Nucleus accumbens (tissue), 56 donors: ENCODE measurements at regions not wholly inside any gene's neighbourhood (a gene's known extent, or its start where the extent isn't known, plus 50 kb on each side); places are given as distances from the start of the nearest gene placed in this dataset.

Experiments
- DNase-seq, 56 donors: peaks; one replicate each; lab custom pipeline; 2025; lab: John Stamatoyannopoulos, UW

DNA sequence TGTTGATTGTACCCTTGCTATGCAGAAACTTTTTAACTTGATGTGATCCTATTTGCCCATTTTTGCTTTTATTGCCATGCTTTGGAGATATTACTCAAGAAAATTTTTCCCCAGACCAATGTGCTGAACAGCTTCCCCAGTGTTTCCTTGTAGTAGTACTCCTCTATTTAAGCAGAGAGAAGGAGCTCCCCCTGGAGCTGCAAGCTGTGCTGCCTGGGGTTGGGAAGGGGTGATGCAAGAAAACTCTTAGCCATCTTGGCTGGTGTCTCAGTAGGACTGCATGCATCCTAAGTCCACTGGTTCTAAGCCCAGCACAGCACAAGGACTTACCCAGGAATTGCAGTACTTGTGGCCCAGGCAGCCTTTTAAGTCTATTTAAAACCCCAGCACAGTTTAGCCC lies 121.6 kb downstream of the NTMT2 start:
- DNase-seq = no peak

DNA sequence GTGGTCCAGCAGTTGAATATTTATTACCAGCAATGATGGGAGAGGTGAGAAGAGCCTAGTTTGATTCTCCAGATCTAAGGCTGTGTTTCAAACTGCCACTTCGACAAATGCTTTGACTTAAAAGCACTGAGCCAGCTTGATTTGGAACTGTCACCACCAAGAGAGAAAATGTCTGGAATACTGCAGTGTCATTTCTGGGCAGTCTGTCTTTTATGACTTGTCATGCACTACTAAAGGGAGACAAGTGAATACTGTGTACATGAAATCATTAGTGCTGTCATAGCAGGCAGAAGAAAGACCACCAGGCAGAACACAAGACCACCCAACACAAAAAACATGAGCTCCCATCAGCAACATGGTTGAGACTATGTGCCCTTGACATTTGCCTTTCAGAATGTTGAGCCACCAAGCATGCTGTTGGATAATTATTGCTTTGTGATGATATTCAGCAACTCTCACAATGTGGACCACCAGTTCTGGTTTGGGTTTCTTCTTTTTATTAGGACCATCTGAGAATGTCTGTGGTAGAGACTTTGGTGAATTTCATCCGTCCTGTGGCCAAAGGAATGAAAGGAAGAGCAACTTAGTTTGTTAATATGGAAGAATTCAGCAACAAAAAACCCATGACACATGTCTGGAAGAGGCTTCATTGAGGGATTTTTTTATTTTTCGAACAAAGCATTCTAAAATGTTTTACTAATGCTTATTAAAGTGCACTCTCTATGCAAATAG lies 125.8 kb downstream of the NTMT2 start:
- no peak for DNase-seq

DNA sequence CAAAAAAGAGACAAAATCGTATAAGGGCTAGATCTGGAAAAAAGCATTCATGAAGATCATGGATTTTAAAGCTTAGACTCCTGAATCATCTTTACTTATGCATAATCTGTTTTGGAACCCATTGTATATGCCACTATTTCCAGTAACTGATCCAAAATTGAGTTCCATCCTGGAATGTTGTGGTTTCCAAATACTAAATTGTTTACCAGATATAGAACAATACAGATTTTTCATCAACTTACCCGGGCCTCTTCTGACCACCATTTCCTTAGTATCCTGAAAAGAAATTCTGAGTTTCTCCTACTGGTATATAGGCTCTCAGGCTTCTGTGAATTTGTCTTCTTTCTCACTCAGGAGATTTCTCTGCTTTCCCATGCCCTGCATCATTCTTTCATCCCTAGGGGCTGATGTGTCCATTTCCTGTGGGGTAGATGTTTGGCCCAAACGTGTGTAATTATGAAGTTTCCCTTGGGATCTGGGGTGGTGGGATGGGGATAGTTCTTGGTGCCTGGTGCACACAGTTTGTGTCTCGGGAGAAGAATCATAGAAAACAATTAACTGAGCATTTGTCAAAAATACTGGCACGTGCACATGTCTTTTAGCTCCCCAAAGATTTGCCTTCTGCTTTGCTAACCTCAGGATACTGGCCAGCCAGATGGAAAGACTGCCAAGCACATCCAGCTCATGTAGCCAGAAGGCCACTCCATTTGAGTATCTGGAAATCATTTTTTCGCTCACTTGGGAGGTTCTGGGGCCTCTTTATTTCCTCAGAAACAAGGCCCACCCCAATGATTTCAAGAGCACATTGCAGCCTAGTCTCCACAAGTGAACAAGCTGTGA lies 127.8 kb downstream of the NTMT2 start:
- DNase-seq = no peak

DNA sequence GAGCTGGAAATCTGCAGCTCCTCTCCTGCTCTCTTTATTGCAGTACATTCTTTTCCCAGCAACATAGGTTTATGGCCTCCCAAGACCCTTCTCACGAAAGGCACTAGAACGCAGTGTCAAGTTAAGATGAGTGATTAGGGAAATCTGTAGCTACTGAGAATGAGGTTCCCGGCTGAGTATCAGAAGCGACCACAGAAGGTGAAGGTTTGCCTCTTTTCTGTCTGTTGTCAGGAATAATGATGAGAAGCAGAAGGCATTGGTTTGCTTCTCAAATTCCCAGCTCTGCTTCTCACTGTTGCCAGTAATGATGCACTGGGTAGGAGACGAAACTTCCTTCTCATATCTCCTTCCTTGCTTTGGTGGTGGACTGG lies 128.4 kb downstream of the NTMT2 start:
- no peak for DNase-seq

DNA sequence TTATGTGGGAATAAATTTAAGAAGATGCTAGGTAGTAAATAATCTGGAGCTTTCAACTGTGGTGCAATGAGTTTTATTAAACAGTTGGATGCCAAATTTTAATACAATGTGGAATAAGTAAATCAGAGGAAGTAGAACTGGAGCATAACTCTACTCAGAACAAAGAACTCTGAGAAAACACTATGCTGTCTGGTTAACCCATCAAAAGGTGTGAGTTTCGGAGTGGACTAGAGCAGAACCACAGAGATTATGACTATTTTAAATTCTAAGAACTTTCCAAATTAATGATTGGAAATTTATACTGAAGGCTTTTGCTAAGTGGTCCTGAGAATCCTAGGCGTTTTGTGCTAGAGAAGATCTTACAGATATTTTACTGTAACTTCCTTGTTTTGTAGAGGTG lies 132.2 kb downstream of the NTMT2 start:
- DNase-seq = no peak

DNA sequence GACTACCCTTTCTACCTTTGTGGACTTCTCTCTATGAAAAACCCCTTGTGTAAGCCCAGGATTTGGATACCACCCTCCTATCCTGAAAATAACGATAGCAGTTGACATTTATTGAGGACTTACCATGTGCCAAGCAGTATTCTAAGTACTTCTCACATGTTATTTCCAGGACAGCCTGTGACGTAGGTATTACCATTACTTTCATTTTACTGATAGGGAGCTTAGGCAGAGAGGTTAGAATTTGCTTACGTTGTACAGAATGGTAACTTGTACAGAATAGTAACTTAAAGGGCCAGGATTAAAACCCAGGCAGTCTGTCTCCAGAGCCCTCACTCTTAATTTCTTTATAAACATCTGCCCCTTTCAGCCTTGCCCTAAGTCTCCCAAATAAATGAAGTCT lies 138.3 kb downstream of the NTMT2 start:
- DNase-seq = no peak

DNA sequence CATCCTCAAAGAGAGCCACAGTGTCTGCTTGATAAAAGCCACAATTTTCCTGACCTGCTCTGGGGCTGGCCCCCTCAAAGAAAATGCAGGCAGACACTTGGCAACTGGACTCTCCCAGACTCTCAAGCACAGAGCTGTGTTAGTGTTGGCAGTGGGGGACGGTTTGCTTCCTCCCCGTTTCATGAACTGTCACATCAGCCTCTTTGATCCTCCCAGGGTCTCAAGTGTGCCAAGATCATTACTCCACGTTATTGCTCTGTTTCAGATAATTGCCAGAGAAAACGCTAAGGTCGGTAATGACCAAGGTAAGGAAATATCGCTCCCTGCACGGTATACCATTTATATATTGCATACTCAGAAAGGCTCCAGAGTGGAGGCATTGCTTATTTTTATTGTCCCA lies 138.8 kb downstream of the NTMT2 start:
- peak in 2 of 56 donors; percentile 1 to 2 for DNase-seq

DNA sequence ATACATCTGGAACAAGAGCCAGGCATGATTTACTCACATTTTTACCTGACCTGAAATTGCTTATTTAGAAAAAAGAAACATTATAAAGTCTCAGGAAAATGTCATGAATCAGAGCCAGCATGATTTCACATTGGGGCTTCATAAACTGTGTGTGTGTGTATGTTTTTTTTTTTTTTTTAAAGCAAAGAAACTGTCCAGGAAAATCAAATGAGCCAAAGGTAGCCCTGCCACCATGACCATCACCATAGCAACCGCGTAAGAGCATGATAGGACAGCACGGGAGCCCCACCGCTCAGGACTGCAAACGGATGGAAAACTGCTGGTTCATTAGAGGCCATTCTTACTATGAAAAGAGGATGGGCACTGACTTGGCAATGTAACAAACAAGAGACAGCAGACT lies 139.2 kb downstream of the NTMT2 start:
- no peak for DNase-seq

DNA sequence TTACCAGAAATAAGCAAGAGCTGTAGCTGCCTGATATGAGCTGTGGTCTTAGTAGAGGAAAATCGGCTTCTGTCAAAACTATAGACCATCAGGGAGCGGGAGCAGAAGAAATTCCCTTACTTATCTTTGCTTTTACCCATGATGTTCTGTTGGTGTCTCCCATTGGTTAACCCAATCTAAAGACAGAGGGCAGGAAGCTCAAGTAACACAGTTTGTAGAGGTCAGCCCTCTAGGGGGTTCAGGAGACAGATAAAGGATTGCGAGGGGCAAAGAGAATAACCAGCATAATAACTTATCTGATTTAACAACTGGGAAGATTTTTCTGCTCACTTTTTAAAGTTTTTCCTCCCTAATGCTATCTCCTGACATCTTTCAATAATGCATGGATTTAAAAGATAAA lies 142.4 kb downstream of the NTMT2 start:
- no peak for DNase-seq

DNA sequence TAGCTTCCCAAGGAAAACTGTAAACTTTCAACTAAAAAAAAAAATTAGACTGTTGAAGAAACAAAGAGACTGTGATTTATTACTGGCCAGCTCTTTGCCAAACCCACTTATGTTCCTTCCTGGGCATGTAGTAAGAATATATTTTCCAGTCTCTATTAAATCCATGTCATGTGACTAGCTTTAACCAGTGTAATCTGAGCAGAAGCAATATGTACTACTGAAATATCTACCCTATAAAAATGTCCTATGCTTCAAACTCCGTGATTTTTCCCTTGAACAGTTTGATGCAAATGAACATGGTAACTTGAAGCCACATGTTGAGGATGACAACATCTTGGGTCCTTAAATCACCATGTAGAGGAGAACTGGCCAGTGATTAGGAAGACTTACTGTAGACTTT lies 144.5 kb downstream of the NTMT2 start:
- no peak for DNase-seq

DNA sequence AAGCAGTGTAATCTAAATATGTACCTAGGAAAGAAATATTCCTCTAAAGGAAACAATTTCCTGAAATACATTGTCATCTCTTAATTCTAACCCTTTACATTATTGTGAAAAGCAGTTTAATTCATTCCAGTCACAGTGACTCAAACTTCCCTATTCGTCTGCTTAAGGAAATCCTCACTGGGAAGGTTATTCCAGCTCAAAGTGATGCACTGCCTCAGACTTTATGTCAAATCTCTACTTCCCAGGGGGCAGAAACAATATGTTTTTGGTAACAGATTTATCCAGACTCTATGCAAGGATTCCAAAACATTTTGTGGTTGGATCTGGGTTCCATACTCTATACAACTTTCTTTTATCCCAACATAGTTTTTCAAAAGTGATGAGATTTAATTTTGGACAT lies 145.2 kb downstream of the NTMT2 start:
- DNase-seq = no peak

DNA sequence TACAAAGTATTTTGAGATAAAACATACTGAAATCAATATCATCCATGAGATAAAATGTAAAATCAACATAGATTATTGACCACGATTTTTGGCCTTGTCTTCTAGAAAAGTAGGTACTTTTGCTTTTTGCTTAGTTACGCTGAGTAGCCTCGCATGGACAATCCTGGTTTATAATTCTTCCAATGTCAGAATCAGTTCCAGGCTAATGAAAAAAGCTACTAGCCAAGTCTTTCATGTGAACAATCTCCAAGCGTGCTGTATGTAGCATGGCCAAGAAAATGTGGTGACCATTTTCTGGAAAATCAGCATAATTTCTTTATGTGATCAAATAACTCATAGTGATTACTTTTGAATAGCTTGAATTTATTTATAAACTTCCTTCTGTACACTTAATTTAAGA lies 145.8 kb downstream of the NTMT2 start:
- no peak for DNase-seq

DNA sequence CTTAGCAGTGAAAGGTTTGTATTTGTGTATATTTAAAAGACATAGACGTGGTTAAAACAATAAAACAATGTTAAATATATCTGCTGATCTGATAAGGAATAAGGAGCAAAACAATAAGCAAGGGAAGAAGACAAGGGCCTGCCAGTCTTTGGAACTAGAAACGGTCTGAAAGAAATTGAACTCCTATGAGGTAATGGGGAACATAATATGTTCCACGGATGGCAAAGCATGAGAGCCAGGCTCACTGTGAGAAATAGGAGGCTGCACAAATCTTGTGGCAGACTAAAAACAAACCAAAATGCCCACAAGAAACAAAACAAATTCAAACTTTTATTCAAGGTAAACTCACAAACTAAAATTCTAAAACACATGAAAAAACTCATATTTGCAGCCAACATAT lies 150.5 kb downstream of the NTMT2 start:
- no peak for DNase-seq

DNA sequence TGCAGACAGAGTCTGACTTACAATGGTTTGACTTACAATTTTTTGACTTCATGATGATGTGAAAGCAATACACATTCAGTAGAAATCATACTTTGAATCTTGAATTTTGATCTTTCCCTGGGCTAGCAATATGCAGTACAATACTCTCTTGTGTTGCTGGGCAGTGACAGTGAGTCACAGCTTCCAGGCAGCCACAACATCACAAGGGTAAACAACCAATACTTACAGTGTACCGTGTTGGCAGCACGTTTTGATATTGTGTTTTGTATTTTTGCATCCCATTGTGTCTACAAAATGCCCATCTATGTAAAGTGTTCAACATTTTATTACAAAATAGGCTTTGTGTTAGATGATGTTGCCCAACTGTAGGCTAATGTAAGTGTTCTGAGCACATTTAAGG lies 150.9 kb downstream of the NTMT2 start:
- DNase-seq = no peak

DNA sequence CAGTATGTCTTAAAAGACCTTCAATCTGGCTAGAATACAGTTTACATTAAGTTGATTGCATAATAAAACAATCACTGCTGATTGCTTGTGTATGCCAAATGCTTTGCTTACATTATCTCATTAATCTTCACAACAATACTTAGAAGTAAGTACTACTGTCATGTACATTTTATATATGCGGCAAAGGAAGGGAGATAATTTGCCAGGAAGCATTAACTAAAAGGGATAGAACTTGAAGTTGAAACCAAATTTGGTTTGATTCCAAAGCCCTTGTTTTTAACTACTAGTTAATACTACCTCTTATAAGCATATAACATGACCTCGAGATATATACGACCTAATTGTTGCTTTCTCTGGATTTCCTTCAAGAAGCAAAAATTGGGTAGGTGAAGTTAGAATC lies 155.8 kb downstream of the NTMT2 start:
- DNase-seq = no peak

DNA sequence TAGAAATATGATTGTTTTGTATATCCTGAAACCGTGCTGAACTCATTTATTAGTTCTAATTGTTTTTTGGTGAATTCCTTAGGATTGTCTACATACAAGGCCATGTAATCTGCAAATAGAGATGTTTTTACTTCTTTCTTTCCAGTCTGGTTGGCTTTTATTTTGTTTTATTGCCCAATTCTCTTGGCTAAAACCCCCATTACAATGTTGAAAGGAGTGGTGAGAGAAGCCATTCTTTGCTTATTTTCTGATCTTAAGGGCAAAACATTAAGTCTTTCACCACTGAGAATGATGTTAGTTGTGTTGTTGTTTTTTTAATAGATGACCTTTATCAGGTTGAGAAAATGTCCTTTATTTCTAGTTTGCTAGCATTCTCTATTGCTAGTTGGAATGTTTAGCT lies 157.3 kb downstream of the NTMT2 start:
- no peak for DNase-seq

DNA sequence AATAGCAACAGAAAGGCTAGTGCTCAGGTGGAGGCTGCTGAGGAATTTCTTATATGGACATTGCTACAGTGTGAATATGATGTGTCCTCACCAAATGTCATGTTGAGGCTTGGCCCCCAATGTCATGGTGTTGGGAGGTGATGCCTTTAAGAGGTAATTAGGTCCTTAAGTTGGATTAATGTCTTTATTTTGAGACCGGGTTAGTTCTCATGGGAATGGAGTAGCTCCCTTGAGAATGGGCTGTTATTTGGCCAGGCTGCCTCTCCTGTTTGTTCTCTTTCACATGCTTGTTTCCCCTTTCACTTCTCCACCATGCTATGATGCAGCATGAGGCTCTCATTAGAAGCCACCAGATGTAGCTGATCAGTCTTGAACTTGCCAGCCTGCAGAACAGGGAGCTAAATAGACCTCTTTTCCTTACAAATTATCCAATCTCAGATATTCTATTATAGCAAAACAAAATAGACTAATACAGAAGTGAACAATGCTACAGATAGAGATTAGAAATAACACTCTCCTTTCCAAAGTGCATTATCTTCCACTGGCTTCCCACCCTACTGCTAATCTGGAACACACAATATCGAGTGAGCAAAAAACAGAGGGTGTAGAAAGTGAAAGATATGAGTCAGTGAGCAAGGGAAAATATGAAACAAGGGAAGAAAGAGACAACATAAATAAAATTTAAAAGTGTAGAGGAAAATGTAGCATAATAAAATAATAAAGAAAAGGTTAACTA lies 160.2 kb downstream of the NTMT2 start:
- DNase-seq = no peak

DNA sequence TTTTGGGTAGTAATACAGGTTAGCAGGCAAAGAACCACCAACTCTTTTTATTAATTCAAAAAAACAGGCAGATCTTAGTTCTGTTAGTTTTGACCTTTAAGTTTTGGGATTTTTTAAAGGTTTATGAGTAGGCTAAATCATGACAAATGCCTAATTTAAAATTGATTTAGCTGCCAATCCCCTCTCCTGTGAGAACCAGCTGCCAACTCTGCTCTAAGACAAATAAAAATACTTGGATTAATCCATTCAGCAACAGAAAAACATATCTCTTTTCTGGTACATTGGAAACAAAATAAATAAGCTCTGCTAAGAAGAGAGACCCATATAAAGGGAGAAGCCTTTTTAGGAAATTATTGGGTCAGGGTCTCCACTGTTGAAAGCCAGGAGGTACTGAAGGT lies 160.8 kb downstream of the NTMT2 start:
- DNase-seq = no peak

DNA sequence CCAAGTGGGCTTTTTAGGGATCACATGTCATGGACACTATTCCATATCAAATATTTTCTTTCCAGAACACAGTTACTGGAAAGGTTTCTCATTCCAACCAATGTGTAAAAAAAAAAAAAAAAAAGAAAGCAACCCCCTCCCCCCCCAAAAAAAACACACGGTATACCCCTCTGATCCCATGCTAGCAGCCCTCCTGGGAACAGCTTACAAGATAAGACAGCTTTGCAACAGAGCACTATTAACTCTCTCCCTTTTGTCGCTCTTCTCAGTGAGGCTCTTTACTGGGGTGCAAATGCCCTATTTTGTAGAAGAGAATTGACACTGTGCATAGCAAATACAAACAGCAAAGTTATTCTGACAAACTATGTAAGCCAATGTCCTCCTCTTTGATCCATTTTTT lies 161.2 kb downstream of the NTMT2 start:
- no peak for DNase-seq

DNA sequence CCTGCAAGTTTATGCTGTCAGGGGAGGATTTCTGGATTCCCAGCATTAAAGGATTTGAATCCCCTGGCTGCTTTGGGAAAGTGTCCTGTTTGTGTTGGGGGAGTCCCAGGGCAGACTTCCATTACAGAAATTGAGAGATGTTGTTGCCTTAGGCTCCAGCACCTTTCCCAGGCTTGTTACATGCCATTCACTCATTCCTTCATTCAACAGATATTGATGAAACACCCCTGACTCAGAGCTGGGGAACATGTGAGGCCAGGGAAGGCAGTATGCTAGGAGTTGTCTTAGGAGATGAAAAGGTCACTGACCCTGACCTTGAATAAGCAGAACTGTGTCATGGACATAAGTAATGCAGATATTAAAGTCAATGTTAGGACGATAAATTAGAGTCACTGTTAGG lies 161.7 kb downstream of the NTMT2 start:
- DNase-seq = no peak

DNA sequence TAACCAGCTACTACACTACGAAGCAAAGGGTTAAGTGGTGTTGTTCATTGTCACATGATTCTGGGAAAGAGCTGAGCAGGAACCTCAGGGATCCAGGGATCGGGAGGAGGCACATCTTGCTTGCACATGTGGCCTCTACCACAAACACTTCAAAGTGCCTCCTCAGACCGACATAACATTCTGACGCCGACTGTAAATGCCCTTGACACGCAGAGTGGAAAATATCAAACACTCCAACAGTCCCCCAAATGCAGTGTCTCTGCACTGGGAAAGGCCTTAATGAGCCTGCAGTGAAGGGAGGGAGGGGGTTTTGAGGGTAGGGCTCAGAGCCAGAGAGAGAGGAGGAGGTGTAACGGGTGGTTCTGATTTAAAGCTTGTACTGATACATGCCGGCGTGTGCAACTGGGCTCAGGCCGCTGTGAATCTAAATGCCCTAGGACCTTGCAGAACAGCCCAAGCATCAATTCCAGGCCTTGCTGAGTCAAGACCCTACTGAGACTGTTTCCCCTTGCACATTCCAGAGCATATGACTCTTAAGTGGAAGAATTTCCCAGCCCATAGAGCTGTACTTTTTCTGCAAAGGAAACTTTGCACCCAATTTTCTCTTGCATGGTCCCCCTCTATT lies 163.7 kb downstream of the NTMT2 start:
- no peak for DNase-seq
